Neural cell (in vitro differentiated cells): ENCODE measurements at regions not wholly inside any gene's neighbourhood (a gene's known extent, or its start where the extent isn't known, plus 50 kb on each side); places are given as distances from the start of the nearest gene placed in this dataset.

Experiments
- H2AFZ ChIP-seq: fragments of 200-600, 300-800 bp; sonication (generic), shearing (Covaris generic); 2 replicates; pipeline ENCODE4 v1.6.0; 2014; ENCODE audit warnings: low read depth, mild to moderate bottlenecking, antibody characterized with exemption, low read length, moderate library complexity
- H3F3A ChIP-seq: fragments of 200-600 bp; shearing (Covaris generic); 2 replicates; pipeline ENCODE4 v1.6.1; 2016; ENCODE audit warnings: mild to moderate bottlenecking, moderate library complexity, mixed read lengths, antibody characterized with exemption, low read length; ENCODE audit not compliant: insufficient read depth, poor library complexity, severe bottlenecking
- H3K27ac ChIP-seq: fragments of 200-600, 300-800 bp; sonication (generic), shearing (Covaris generic); 2 replicates; pipeline ENCODE4 v1.5.1; 2014; ENCODE audit warnings: mild to moderate bottlenecking, low read length, moderate library complexity
- H3K27me3 ChIP-seq: fragments of 300-800, 200-600 bp; sonication (generic), shearing (Covaris generic); 2 replicates; pipeline ENCODE4 v1.6.0; 2014; ENCODE audit warnings: mild to moderate bottlenecking, low read depth, low read length, moderate library complexity; ENCODE audit not compliant: insufficient read depth
- H3K36me3 ChIP-seq: fragments of 300-800, 200-600 bp; sonication (generic), shearing (Covaris generic); 2 replicates; pipeline ENCODE4 v1.5.1; 2014; ENCODE audit warnings: mild to moderate bottlenecking, antibody characterized with exemption, low read length, moderate library complexity; ENCODE audit not compliant: insufficient read depth
- H3K4me2 ChIP-seq: fragments of 300-800, 200-600 bp; sonication (generic), shearing (Covaris generic); 2 replicates; pipeline ENCODE4 v1.6.0; 2014; ENCODE audit warnings: mild to moderate bottlenecking, low read length
- H3K4me3 ChIP-seq: fragments of 300-800, 200-600 bp; sonication (generic), shearing (Covaris generic); 2 replicates; pipeline ENCODE4 v1.5.1; 2014; ENCODE audit warnings: mild to moderate bottlenecking, low read length, moderate library complexity
- H3K79me2 ChIP-seq: fragments of 200-600 bp; shearing (Covaris generic); replicated peaks from 2 replicates; pipeline ENCODE4 v1.6.0; 2014; ENCODE audit warnings: mild to moderate bottlenecking, low read length, moderate library complexity; ENCODE audit not compliant: insufficient read depth
- H3K9ac ChIP-seq: fragments of 300-800, 200-600 bp; sonication (generic), shearing (Covaris generic); 2 replicates; pipeline ENCODE4 v1.6.1; 2016; ENCODE audit warnings: mild to moderate bottlenecking, low read length, mixed read lengths
- H3K9me2 ChIP-seq: fragments of 200-600 bp; shearing (Covaris generic); 2 replicates; pipeline ENCODE4 v1.6.1; 2016; ENCODE audit warnings: mild to moderate bottlenecking, low read length, mixed read lengths; ENCODE audit not compliant: insufficient read depth
- H3K9me3 ChIP-seq: fragments of 200-600, 300-800 bp; sonication (generic), shearing (Covaris generic); 2 replicates; pipeline ENCODE4 v1.6.1; 2016; ENCODE audit warnings: mild to moderate bottlenecking, mixed run types, low read length, moderate library complexity, mixed read lengths
- H4K20me1 ChIP-seq: fragments of 200-600 bp; shearing (Covaris generic); 2 replicates; pipeline ENCODE4 v1.6.1; 2016; ENCODE audit warnings: mild to moderate bottlenecking, mixed run types; ENCODE audit not compliant: insufficient read depth
- CTCF ChIP-seq: fragments of 450-650 bp; IDR thresholded peaks from 2 replicates; pipeline ENCODE4 v1.5.1; 2014; ENCODE audit warnings: antibody characterized with exemption, mild to moderate bottlenecking, moderate library complexity; ENCODE audit not compliant: poor library complexity, severe bottlenecking
- EP300 ChIP-seq: fragments of 450-650 bp; conservative IDR thresholded peaks from 2 replicates; pipeline ENCODE4 v1.6.1; 2014; ENCODE audit warnings: antibody characterized with exemption, mild to moderate bottlenecking, moderate library complexity; ENCODE audit not compliant: poor library complexity, severe bottlenecking
- EZH2 ChIP-seq: fragments of 200-600, 300-800 bp; shearing (Covaris generic), sonication (generic); IDR thresholded peaks from 2 replicates; pipeline ENCODE4 v1.6.1; 2014; ENCODE audit warnings: antibody characterized with exemption, low read length, borderline replicate concordance, mild to moderate bottlenecking; ENCODE audit not compliant: insufficient read depth, poor library complexity, severe bottlenecking
- MXI1 ChIP-seq: fragments of 450-650 bp; conservative IDR thresholded peaks from 2 replicates; pipeline ENCODE4 v1.6.1; 2014; ENCODE audit warnings: antibody characterized with exemption, mild to moderate bottlenecking; ENCODE audit not compliant: poor library complexity, severe bottlenecking
- POLR2AphosphoS5 ChIP-seq: IDR thresholded peaks from 2 replicates; pipeline ENCODE4 v1.6.1; 2012
- RAD21 ChIP-seq: fragments of 450-650 bp; conservative IDR thresholded peaks from 2 replicates; pipeline ENCODE4 v1.6.1; 2014; ENCODE audit warnings: antibody characterized with exemption, mild to moderate bottlenecking, moderate library complexity
- REST ChIP-seq: IDR thresholded peaks from 2 replicates; pipeline ENCODE4 v1.6.1; 2012; ENCODE audit warnings: borderline replicate concordance
- SMC3 ChIP-seq: fragments of 450-650 bp; conservative IDR thresholded peaks from 2 replicates; pipeline ENCODE4 v1.6.1; 2014; ENCODE audit warnings: antibody characterized with exemption, mild to moderate bottlenecking, moderate library complexity; ENCODE audit not compliant: poor library complexity
- TAF1 ChIP-seq: IDR thresholded peaks from 2 replicates; pipeline ENCODE4 v1.6.1; 2012; ENCODE audit warnings: low read depth

- H3K27me3 ChIP-seq = no peaks in the 10 kb centered on the region
- no peaks in the 10 kb centered on the region for H3K9me3 ChIP-seq
- H3K9ac ChIP-seq = no peak overlapping the region
- H3K9me2 ChIP-seq = no peaks in the 10 kb centered on the region
- H3F3A ChIP-seq = no peaks in the 10 kb centered on the region
- TF ChIP-seq CTCF (no peak), EP300 (no peak), POLR2AphosphoS5 (no peak), EZH2 (no peak), TAF1 (no peak), RAD21 (no peak), MXI1 (no peak), SMC3 (no peak), REST (no peak)
- no peak overlapping the region for H3K4me2 ChIP-seq
- H3K79me2 ChIP-seq = no peaks in the 10 kb centered on the region
- H3K4me3 ChIP-seq = no peak overlapping the region
- no peaks in the 10 kb centered on the region for H4K20me1 ChIP-seq
- no peaks in the 10 kb centered on the region for H3K36me3 ChIP-seq
- no peak overlapping the region for H2AFZ ChIP-seq
- no peak overlapping the region for H3K27ac ChIP-seq
Observed at GRCh38 chr5:115064380-115064779, 105.3 kb downstream of the TRIM36 start.

- no peak overlapping the region for H3K4me3 ChIP-seq
- no peaks in the 10 kb centered on the region for H3K79me2 ChIP-seq
- H3F3A ChIP-seq = no peaks in the 10 kb centered on the region
- H3K4me2 ChIP-seq = no peak overlapping the region
- H3K36me3 ChIP-seq = no peaks in the 10 kb centered on the region
- no peaks in the 10 kb centered on the region for H3K27me3 ChIP-seq
- no peak overlapping the region for H3K9ac ChIP-seq
- H3K27ac ChIP-seq = no peak overlapping the region
- H4K20me1 ChIP-seq = no peaks in the 10 kb centered on the region
- no peaks in the 10 kb centered on the region for H3K9me2 ChIP-seq
- H2AFZ ChIP-seq = no peak overlapping the region
- no peak for TF ChIP-seq MXI1
- no peak for TF ChIP-seq EP300
- TF ChIP-seq TAF1 = no peak
- TF ChIP-seq CTCF = no peak
- no peak for TF ChIP-seq REST
- TF ChIP-seq EZH2 = no peak
- no peak for TF ChIP-seq POLR2AphosphoS5
- TF ChIP-seq RAD21 = no peak
- no peak for TF ChIP-seq SMC3
- no peaks in the 10 kb centered on the region for H3K9me3 ChIP-seq
Observed at GRCh38 chr5:115054387-115054951, 115.2 kb downstream of the TRIM36 start.
